Right lobe of liver (tissue), 4 donors: ENCODE measurements at regions not wholly inside any gene's neighbourhood (a gene's known extent, or its start where the extent isn't known, plus 50 kb on each side); places are given as distances from the start of the nearest gene placed in this dataset.

Experiments
- CTCF ChIP-seq, 4 donors: fragments of 200-600 bp in 3 of 4; fragments of 450-650 bp in 1 of 4; IDR thresholded peaks; one replicate each; pipeline versions ENCODE4 v1.5.1 to v1.8.0; 2016 to 2022; ENCODE audit warnings: antibody characterized with exemption in 4 of 4, mild to moderate bottlenecking in 2 of 4
- POLR2A ChIP-seq: fragments of 450-650 bp; IDR thresholded peaks from one replicate; pipeline ENCODE4 v1.6.1; 2017; ENCODE audit warnings: antibody characterized with exemption, mild to moderate bottlenecking
- donor health status: DM: no; HTN: no; CAD: no.
- donor health status: DM: no; HTN: no; CAD: no.
- donor health status: DM: no; HTN: yes; CAD: no.

- no peak for TF ChIP-seq CTCF (IDR thresholded peaks at IDR 0.05)
- no peak for TF ChIP-seq POLR2A
These were observed 155.7 kb upstream of the SLITRK1 start for GRCh38 chr13:84038001-84038400.
